ENCODE measurements at regions not wholly inside any gene's neighbourhood (a gene's known extent, or its start where the extent isn't known, plus 50 kb on each side); places are given as distances from the start of the nearest gene placed in this dataset.
"Not testable (repeated sequence)": the region's sequence is repeated elsewhere in the genome, so short reads cannot be mapped to it uniquely, and the experiment has no call there.

DNA sequence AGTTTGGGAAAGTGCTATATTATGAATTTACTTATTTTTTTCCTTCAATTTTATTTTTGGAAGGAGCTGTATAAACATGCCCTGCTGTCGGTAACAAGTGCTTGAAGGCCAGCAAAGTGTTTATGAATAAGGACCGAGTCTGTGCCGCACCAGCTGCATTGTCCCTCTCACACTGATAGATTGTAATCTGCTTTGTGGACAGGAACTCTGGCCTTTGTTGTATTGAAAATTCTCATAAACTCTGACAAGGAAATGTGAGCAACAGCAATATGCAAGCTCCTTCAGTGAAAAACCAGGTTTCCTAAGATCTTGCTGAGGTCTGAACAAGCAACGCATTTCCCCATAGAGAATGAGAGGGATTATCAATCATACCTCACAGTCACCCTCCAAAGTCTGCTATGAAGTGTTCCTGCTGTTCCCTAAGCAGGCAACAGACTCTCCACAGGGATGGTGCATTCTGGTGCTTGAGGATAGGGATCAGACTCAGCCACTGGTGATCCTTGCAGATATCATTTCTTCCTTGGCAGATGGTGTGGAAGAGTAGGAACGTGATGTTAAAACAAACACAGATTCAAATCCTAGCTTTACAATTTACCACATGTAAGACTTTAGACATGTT lies 109.6 kb downstream of the KCNJ2 start:
- no peak for DNase-seq (ENCODE audit: low spot score in 2 of 2)
- Histone ChIP-seq H3K27ac (no peak overlapping the region), H3K4me3 (no peak overlapping the region), H3K4me1 (no peaks in the 10 kb centered on the region), H3K27me3 (no peaks in the 10 kb centered on the region), H3K36me3 (no peaks in the 10 kb centered on the region), H3K9me3 (no peaks in the 10 kb centered on the region)
- intact Hi-C loops (cut with DNase I), result no loop called here
- TF ChIP-seq, protein P1, sequence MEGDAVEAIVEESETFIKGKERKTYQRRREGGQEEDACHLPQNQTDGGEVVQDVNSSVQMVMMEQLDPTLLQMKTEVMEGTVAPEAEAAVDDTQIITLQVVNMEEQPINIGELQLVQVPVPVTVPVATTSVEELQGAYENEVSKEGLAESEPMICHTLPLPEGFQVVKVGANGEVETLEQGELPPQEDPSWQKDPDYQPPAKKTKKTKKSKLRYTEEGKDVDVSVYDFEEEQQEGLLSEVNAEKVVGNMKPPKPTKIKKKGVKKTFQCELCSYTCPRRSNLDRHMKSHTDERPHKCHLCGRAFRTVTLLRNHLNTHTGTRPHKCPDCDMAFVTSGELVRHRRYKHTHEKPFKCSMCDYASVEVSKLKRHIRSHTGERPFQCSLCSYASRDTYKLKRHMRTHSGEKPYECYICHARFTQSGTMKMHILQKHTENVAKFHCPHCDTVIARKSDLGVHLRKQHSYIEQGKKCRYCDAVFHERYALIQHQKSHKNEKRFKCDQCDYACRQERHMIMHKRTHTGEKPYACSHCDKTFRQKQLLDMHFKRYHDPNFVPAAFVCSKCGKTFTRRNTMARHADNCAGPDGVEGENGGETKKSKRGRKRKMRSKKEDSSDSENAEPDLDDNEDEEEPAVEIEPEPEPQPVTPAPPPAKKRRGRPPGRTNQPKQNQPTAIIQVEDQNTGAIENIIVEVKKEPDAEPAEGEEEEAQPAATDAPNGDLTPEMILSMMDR (IDR thresholded peaks at IDR 0.05), result no peak

DNA sequence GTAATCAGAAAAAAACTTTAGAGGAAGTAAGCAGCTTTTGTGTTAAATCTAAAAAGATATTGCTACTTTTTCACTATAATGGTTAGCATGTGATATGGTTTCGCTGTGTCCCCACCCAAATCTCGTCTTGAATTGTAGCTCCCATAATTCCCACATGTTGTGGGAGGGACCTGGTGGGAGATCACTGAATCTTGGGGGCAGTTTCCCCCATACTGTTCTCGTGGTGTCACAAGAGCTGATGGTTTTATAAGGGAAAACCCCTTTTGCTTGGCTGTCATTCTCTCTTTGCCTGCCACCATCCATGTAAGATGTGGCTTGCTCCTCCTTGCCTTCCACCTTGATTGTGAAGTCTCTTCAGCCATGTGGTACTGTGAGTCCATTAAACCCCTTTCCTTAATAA lies 117.1 kb downstream of the KCNJ2 start:
- Histone ChIP-seq H3K4me3 (no peak overlapping the region), H3K4me1 (no peaks in the 10 kb centered on the region), H3K27ac (no peak overlapping the region), H3K36me3 (no peaks in the 10 kb centered on the region), H3K27me3 (no peaks in the 10 kb centered on the region), H3K9me3 (no peaks in the 10 kb centered on the region)
- no peak for DNase-seq (ENCODE audit: low spot score in 2 of 2)
- intact Hi-C loops (cut with DNase I), result no loop called here
- TF ChIP-seq, protein P1 (IDR thresholded peaks at IDR 0.05), result no peak

DNA sequence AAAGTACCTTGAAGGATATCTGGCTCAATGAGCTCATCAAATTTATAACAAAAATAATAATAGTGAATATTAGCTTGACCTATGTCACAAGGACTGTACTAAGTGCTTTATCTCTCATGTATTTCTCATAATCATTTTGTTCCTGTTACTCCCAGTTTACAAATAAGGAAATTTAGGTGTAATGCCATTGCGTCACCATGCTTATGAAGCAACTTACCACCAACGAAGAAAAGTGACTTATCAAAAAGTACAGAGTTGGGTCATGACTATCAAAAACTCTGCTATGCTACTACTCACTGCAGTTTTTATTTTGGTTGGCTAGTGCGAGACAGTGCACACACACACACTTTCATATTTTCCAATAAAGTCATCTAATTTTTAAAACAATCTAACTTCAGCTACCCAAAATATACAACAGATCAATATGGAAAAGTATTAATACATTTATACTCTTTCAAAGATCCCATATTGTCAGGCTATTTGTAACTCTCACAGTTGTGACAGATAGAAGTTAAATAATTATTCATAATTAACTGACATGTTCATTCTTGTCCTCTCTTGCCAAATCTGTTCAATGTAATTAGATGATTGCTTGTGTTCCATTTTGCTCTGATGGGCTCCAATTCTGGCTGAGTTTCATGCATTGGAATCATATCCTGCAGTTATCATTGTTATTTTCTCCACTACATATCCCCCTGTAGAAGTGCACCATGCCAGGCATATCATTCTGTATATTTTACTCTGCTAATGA lies 119.4 kb downstream of the KCNJ2 start:
- no peaks in the 10 kb centered on the region for H3K9me3 ChIP-seq
- no peaks in the 10 kb centered on the region for H3K27me3 ChIP-seq
- no peaks in the 10 kb centered on the region for H3K4me1 ChIP-seq
- DNase-seq (ENCODE audit: low spot score in 2 of 2), result no peak
- H3K4me3 ChIP-seq, result no peak overlapping the region
- intact Hi-C loops (cut with DNase I), result no loop called here
- no peaks in the 10 kb centered on the region for H3K36me3 ChIP-seq
- TF ChIP-seq, protein P1 (IDR thresholded peaks at IDR 0.05), result no peak
- H3K27ac ChIP-seq, result no peak overlapping the region

DNA sequence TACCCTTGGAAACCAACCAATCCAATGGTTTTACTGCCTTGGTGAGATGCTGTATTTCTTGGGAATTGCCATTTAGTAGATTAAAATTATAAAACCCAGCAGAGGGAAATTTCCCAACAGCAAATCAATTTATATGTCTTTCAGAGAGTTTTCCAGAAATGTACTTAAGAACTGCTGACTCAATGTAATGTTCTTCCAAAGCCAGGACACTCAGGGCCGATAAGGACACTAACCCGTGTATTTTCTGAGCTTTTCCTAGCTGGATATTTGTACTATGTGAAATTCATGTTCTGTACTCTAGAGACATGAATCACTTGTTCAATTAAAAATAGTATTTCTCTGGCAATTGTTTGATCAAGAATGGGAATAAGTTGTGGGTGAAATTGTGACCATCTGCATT lies 121.4 kb downstream of the KCNJ2 start:
- intact Hi-C loops (cut with DNase I), result no loop called here
- H3K4me3 ChIP-seq, result no peak overlapping the region
- H3K27ac ChIP-seq, result no peak overlapping the region
- no peaks in the 10 kb centered on the region for H3K36me3 ChIP-seq
- DNase-seq (ENCODE audit: low spot score in 2 of 2), result no peak
- TF ChIP-seq, protein P1 (IDR thresholded peaks at IDR 0.05), result no peak
- no peaks in the 10 kb centered on the region for H3K9me3 ChIP-seq
- no peaks in the 10 kb centered on the region for H3K27me3 ChIP-seq
- H3K4me1 ChIP-seq, result no peaks in the 10 kb centered on the region

DNA sequence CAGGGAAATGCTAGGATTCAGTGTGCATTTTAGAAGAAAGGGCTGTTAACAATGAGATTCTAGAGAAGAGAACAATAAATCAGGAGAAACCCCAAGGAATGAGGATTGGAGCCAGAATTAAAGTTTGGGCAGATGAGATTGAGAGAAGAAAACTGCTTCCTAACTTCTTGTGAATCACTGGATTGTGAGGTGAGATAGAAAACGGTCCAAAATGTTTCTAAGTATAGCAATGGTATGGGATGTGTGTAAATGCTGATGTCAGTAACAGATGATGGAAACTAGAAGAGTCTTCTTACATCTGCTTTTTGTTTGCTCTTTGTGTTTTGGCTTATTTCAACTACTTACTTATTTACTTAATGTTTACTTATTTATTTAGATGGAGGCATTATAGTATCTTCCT lies 123.0 kb downstream of the KCNJ2 start:
- Histone ChIP-seq H3K4me1 (no peaks in the 10 kb centered on the region), H3K27me3 (no peaks in the 10 kb centered on the region), H3K27ac (no peak overlapping the region), H3K4me3 (no peak overlapping the region), H3K9me3 (no peaks in the 10 kb centered on the region), H3K36me3 (no peaks in the 10 kb centered on the region)
- intact Hi-C loops (cut with DNase I), result no loop called here
- DNase-seq (ENCODE audit: low spot score in 2 of 2), result no peak
- TF ChIP-seq, protein P1 (IDR thresholded peaks at IDR 0.05), result no peak

DNA sequence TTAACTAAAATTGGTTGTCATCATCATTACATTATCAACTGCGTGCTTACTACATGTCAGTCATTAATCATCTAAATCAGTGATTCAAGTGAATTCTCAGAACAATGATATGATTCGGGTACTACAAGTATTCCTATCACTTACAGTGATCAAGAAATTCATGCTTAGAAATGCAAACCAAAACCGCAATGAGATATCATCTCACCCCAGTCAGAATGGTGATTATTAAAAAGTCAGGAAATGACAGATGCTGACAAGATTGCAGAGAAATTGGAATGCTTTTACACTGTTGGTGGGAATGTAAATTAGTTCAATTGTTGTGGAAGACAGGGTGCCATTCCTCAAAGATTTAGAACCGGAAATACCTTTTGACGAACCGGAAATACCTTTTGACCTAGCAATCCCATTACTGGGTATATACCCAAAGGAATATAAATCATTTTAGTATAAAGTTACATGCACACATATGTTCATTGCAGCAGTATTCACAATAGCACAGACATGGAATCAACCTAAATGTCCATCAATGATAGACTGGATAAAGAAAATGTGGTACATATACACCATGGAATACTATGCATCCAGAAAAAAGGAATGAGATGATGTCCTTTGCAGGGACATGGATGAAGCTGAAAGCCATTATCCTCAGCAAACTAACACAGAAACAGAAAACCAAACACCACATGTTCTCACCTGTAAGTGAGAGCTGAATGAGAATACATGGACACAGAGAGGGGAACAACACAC lies 124.4 kb downstream of the KCNJ2 start:
- DNase-seq (ENCODE audit: low spot score in 2 of 2); H3K36me3 ChIP-seq; H3K27me3 ChIP-seq; H3K4me3 ChIP-seq; intact Hi-C loops (cut with DNase I); H3K27ac ChIP-seq; H3K9me3 ChIP-seq; H3K4me1 ChIP-seq: not testable (repeated sequence)
